HEK293 (cell line): ENCODE measurements at regions not wholly inside any gene's neighbourhood (a gene's known extent, or its start where the extent isn't known, plus 50 kb on each side); places are given as distances from the start of the nearest gene placed in this dataset.

Source experiments
- CTCF ChIA-PET: fragments of 350-600 bp; formaldehyde crosslinking; extraction: SDS; loops from one replicate; lab custom pipeline; 2021; ENCODE audit warnings: antibody characterized with exemption; lab: Yijun Ruan, JAX
- POLR2A ChIA-PET: fragments of 300-600 bp; formaldehyde crosslinking; extraction: SDS; loops from one replicate; lab custom pipeline; 2020; ENCODE audit warnings: antibody characterized with exemption, inconsistent platforms; lab: Yijun Ruan, JAX
- H3K27ac ChIP-seq: fragments of 200-500 bp; sonication (Bioruptor generic); 2 replicates; pipeline ENCODE4 v1.5.1; 2014; ENCODE audit warnings: low read depth, low read length, control low read depth, inconsistent platforms; ENCODE audit errors: extremely low read depth
- H3K36me3 ChIP-seq, 2 experiments: fragments of 200-500 bp in 1 of 2; sonication (Bioruptor generic) in 1 of 2; 1 replicate in 1 of 2; 2 replicates in 1 of 2; pipeline ENCODE4 v1.5.1; 2014 to 2017; ENCODE audit warnings: inconsistent platforms in 2 of 2, low read length in 2 of 2; ENCODE audit not compliant: control insufficient read depth in 2 of 2, insufficient read depth in 1 of 2
- H3K4me1 ChIP-seq: fragments of 200-500 bp; sonication (Bioruptor generic); 2 replicates; pipeline ENCODE4 v1.5.1; 2014; ENCODE audit warnings: mild to moderate bottlenecking, low read length, inconsistent platforms; ENCODE audit not compliant: control insufficient read depth, insufficient read depth
- H3K4me3 ChIP-seq: 2 replicates; pipeline ENCODE4 v1.5.1; 2011; ENCODE audit warnings: low read depth, mild to moderate bottlenecking, control low read depth, low read length, moderate library complexity
- H3K9me3 ChIP-seq: fragments of 200-500 bp; sonication (Bioruptor generic); 2 replicates; pipeline ENCODE4 v1.5.1; 2014; ENCODE audit warnings: low read depth, low read length, inconsistent platforms; ENCODE audit not compliant: control insufficient read depth, insufficient read depth
- GLIS1 ChIP-seq: fragments of 450-650 bp; formaldehyde crosslinking; IDR thresholded peaks from 2 replicates; pipeline ENCODE4 v1.5.1; 2016; ENCODE audit warnings: missing biosample characterization, missing genetic modification characterization
- MYNN ChIP-seq: fragments of 450-650 bp; formaldehyde crosslinking; IDR thresholded peaks from 2 replicates; pipeline ENCODE4 v1.5.1; 2016; ENCODE audit warnings: missing biosample characterization, missing genetic modification characterization, borderline replicate concordance
- ZBTB48 ChIP-seq: fragments of 450-650 bp; formaldehyde crosslinking; IDR thresholded peaks from 2 replicates; pipeline ENCODE4 v1.5.1; 2016; ENCODE audit warnings: missing biosample characterization, missing genetic modification characterization
- ZFP37 ChIP-seq: fragments of 450-650 bp; formaldehyde crosslinking; IDR thresholded peaks from 2 replicates; pipeline ENCODE4 v1.5.1; 2016; ENCODE audit warnings: missing biosample characterization, missing genetic modification characterization
- ZFP41 ChIP-seq: fragments of 450-650 bp; formaldehyde crosslinking; IDR thresholded peaks from 2 replicates; pipeline ENCODE4 v1.5.1; 2016; ENCODE audit warnings: missing biosample characterization, missing genetic modification characterization, borderline replicate concordance
- ZNF37A ChIP-seq: fragments of 450-650 bp; IDR thresholded peaks from 2 replicates; pipeline ENCODE4 v1.5.1; 2018; ENCODE audit warnings: missing biosample characterization, missing genetic modification characterization
- ZNF571 ChIP-seq: fragments of 450-650 bp; formaldehyde crosslinking; IDR thresholded peaks from 2 replicates; pipeline ENCODE4 v1.5.0; 2017; ENCODE audit warnings: missing biosample characterization, missing genetic modification characterization
- ZNF701 ChIP-seq: fragments of 450-650 bp; formaldehyde crosslinking; IDR thresholded peaks from 2 replicates; pipeline ENCODE4 v1.5.1; 2016; ENCODE audit warnings: missing biosample characterization, missing genetic modification characterization
- ZNF791 ChIP-seq: fragments of 450-650 bp; formaldehyde crosslinking; IDR thresholded peaks from 2 replicates; pipeline ENCODE4 v1.5.1; 2016; ENCODE audit warnings: missing biosample characterization, missing genetic modification characterization
- ZNF843 ChIP-seq: fragments of 450-650 bp; formaldehyde crosslinking; IDR thresholded peaks from 2 replicates; pipeline ENCODE4 v1.5.1; 2016; ENCODE audit warnings: missing biosample characterization, missing genetic modification characterization
- TF ChIP-seq, protein P1 (sequence below): fragments of 450-650 bp; formaldehyde crosslinking; conservative IDR thresholded peaks from 2 replicates; pipeline ENCODE4 v1.5.1; 2016; ENCODE audit warnings: low read depth, missing biosample characterization, missing genetic modification characterization
- TF ChIP-seq, protein P2 (sequence below): fragments of 450-650 bp; formaldehyde crosslinking; IDR thresholded peaks from 2 replicates; pipeline ENCODE4 v1.5.1; 2017; ENCODE audit warnings: missing biosample characterization, missing genetic modification characterization
- TF ChIP-seq, protein P3 (sequence below): fragments of 450-650 bp; formaldehyde crosslinking; IDR thresholded peaks from 2 replicates; pipeline ENCODE4 v1.5.1; 2016; ENCODE audit warnings: missing biosample characterization, missing genetic modification characterization
- TF ChIP-seq, protein P4 (sequence below): fragments of 450-650 bp; formaldehyde crosslinking; IDR thresholded peaks from 2 replicates; pipeline ENCODE4 v1.5.1; 2016; ENCODE audit warnings: missing biosample characterization, missing genetic modification characterization

DNA sequence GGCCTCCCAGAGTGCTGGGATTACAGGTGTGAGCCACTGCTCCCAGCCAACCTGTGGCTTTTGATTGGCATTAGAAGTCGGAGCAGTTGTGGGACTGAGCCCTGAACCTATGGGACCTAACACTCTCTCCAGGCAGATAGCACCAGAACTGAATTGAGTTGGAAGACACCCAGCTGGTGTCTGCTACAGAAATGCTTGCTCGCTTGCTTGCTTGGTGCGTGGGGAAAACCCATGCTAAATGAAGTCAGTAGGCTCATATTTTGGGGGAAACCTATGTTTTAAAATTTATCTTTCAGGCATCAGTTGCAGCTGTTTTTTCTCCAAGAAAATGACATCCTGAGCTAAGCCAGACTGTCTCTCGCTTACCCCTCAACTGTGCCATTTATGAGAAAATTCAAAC is 158.5 kb upstream of the RFC3 start:
- Histone ChIP-seq H3K27ac (no peak overlapping the region), H3K36me3 (no peaks in the 10 kb centered on the region), H3K4me1 (no peaks in the 10 kb centered on the region), H3K4me3 (no peak overlapping the region)
- POLR2A ChIA-PET: no interaction called here
- no peak for TF ChIP-seq ZBTB48
- TF ChIP-seq, protein P1, sequence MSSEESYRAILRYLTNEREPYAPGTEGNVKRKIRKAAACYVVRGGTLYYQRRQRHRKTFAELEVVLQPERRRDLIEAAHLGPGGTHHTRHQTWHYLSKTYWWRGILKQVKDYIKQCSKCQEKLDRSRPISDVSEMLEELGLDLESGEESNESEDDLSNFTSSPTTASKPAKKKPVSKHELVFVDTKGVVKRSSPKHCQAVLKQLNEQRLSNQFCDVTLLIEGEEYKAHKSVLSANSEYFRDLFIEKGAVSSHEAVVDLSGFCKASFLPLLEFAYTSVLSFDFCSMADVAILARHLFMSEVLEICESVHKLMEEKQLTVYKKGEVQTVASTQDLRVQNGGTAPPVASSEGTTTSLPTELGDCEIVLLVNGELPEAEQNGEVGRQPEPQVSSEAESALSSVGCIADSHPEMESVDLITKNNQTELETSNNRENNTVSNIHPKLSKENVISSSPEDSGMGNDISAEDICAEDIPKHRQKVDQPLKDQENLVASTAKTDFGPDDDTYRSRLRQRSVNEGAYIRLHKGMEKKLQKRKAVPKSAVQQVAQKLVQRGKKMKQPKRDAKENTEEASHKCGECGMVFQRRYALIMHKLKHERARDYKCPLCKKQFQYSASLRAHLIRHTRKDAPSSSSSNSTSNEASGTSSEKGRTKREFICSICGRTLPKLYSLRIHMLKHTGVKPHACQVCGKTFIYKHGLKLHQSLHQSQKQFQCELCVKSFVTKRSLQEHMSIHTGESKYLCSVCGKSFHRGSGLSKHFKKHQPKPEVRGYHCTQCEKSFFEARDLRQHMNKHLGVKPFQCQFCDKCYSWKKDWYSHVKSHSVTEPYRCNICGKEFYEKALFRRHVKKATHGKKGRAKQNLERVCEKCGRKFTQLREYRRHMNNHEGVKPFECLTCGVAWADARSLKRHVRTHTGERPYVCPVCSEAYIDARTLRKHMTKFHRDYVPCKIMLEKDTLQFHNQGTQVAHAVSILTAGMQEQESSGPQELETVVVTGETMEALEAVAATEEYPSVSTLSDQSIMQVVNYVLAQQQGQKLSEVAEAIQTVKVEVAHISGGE (tag by site-specific recombination): no peak
- TF ChIP-seq GLIS1 (tag by site-specific recombination): no peak
- TF ChIP-seq, protein P2, sequence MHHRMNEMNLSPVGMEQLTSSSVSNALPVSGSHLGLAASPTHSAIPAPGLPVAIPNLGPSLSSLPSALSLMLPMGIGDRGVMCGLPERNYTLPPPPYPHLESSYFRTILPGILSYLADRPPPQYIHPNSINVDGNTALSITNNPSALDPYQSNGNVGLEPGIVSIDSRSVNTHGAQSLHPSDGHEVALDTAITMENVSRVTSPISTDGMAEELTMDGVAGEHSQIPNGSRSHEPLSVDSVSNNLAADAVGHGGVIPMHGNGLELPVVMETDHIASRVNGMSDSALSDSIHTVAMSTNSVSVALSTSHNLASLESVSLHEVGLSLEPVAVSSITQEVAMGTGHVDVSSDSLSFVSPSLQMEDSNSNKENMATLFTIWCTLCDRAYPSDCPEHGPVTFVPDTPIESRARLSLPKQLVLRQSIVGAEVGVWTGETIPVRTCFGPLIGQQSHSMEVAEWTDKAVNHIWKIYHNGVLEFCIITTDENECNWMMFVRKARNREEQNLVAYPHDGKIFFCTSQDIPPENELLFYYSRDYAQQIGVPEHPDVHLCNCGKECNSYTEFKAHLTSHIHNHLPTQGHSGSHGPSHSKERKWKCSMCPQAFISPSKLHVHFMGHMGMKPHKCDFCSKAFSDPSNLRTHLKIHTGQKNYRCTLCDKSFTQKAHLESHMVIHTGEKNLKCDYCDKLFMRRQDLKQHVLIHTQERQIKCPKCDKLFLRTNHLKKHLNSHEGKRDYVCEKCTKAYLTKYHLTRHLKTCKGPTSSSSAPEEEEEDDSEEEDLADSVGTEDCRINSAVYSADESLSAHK (tag by site-specific recombination): no peak
- TF ChIP-seq, all 188 proteins: peak for 0
- no peaks in the 10 kb centered on the region for H3K9me3 ChIP-seq
- CTCF ChIA-PET: interaction anchor here (0.6 kb wide), 1 partner anchor 53 kb away, joined by 3 read pairs; no protein-coding TSS in a partner anchor

DNA sequence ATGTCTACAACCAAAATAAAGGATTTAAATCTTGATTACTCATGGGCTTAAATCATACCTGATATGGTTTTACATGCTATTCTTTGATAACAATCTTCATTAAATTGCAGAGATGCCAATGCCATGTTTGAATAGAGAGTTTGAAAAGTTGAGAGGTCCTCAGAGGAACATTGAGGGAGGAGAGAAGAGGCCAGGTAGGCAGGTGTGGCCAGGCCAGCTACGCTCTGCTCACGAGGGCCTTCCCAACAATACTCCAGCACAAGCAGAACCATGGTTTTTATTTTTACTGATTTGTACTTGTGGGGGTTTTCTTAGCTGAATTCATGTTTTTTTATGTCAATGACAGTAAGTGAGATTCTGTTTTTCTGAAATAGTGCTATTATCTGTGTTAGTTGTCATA is 158.1 kb upstream of the RFC3 start:
- Histone ChIP-seq H3K4me3 (no peak overlapping the region), H3K27ac (no peak overlapping the region), H3K36me3 (no peaks in the 10 kb centered on the region), H3K4me1 (no peaks in the 10 kb centered on the region), H3K9me3 (no peaks in the 10 kb centered on the region)
- CTCF ChIA-PET: interaction anchor here (0.6 kb wide), 1 partner anchor 54 kb away, joined by 3 read pairs; no protein-coding TSS in a partner anchor
- POLR2A ChIA-PET: no interaction called here
- no peak for TF ChIP-seq ZFP37
- no peak for TF ChIP-seq ZNF791
- TF ChIP-seq ZNF37A (tag by site-specific recombination): no peak
- no peak for TF ChIP-seq ZFP41
- TF ChIP-seq, protein P3, sequence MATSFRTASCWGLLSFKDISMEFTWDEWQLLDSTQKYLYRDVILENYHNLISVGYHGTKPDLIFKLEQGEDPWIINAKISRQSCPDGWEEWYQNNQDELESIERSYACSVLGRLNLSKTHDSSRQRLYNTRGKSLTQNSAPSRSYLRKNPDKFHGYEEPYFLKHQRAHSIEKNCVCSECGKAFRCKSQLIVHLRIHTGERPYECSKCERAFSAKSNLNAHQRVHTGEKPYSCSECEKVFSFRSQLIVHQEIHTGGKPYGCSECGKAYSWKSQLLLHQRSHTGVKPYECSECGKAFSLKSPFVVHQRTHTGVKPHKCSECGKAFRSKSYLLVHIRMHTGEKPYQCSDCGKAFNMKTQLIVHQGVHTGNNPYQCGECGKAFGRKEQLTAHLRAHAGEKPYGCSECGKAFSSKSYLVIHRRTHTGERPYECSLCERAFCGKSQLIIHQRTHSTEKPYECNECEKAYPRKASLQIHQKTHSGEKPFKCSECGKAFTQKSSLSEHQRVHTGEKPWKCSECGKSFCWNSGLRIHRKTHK (tag by site-specific recombination): no peak
- TF ChIP-seq ZNF701: no peak
- no peak for TF ChIP-seq ZNF843 (tag by site-specific recombination)
- TF ChIP-seq ZNF571 (tag by site-specific recombination): no peak
- no peak for TF ChIP-seq MYNN
- TF ChIP-seq, protein P4, sequence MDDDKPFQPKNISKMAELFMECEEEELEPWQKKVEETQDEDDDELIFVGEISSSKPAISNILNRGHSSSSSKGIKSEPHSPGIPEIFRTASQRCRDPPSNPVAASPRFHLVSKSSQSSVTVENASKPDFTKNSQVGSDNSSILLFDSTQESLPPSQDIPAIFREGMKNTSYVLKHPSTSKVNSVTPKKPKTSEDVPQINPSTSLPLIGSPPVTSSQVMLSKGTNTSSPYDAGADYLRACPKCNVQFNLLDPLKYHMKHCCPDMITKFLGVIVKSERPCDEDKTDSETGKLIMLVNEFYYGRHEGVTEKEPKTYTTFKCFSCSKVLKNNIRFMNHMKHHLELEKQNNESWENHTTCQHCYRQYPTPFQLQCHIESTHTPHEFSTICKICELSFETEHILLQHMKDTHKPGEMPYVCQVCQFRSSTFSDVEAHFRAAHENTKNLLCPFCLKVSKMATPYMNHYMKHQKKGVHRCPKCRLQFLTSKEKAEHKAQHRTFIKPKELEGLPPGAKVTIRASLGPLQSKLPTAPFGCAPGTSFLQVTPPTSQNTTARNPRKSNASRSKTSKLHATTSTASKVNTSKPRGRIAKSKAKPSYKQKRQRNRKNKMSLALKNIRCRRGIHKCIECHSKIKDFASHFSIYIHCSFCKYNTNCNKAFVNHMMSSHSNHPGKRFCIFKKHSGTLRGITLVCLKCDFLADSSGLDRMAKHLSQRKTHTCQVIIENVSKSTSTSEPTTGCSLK (tag by site-specific recombination): no peak
